ENCODE measurements at regions not wholly inside any gene's neighbourhood (a gene's known extent, or its start where the extent isn't known, plus 50 kb on each side); places are given as distances from the start of the nearest gene placed in this dataset.

- H3F3A ChIP-seq (ENCODE audit: insufficient read depth, low read length) = no peaks in the 10 kb centered on the region
- no peak for DNase-seq
- H3K36me3 ChIP-seq (replicated peaks; ENCODE audit: insufficient read depth, low read length) = no peaks in the 10 kb centered on the region
- TF ChIP-seq EZH2phosphoT487 (IDR thresholded peaks at IDR 0.05; ENCODE audit: low read length) = no peak
- TF ChIP-seq EZH2 (optimal IDR thresholded peaks at IDR 0.05; ENCODE audit: low read depth, low read length) = no peak
- TF ChIP-seq, protein P1, sequence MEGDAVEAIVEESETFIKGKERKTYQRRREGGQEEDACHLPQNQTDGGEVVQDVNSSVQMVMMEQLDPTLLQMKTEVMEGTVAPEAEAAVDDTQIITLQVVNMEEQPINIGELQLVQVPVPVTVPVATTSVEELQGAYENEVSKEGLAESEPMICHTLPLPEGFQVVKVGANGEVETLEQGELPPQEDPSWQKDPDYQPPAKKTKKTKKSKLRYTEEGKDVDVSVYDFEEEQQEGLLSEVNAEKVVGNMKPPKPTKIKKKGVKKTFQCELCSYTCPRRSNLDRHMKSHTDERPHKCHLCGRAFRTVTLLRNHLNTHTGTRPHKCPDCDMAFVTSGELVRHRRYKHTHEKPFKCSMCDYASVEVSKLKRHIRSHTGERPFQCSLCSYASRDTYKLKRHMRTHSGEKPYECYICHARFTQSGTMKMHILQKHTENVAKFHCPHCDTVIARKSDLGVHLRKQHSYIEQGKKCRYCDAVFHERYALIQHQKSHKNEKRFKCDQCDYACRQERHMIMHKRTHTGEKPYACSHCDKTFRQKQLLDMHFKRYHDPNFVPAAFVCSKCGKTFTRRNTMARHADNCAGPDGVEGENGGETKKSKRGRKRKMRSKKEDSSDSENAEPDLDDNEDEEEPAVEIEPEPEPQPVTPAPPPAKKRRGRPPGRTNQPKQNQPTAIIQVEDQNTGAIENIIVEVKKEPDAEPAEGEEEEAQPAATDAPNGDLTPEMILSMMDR (IDR thresholded peaks at IDR 0.05; ENCODE audit: low read length) = no peak
- no peak overlapping the region for H3K4me2 ChIP-seq (ENCODE audit: low read depth, low read length)
- no peaks in the 10 kb centered on the region for H3K79me2 ChIP-seq (ENCODE audit: low read length)
- H3K27me3 ChIP-seq (replicated peaks; ENCODE audit: insufficient read depth, low read length) = no peaks in the 10 kb centered on the region
- H3K9ac ChIP-seq (ENCODE audit: low read length) = no peak overlapping the region
- H3K9me2 ChIP-seq (replicated peaks; ENCODE audit: insufficient read depth, low read length) = no peaks in the 10 kb centered on the region
- H3K4me1 ChIP-seq (ENCODE audit: low read length) = no peaks in the 10 kb centered on the region
- no peaks in the 10 kb centered on the region for H3K9me3 ChIP-seq (replicated peaks; ENCODE audit: insufficient read depth, low read length)
- H3K27ac ChIP-seq (ENCODE audit: low read length) = no peak overlapping the region
- H2AFZ ChIP-seq (ENCODE audit: low read length) = no peak overlapping the region
- H4K20me1 ChIP-seq (ENCODE audit: insufficient read depth, low read length) = no peaks in the 10 kb centered on the region
- H3K4me3 ChIP-seq (ENCODE audit: low read length) = no peak overlapping the region
Observed at GRCh38 chr6:115610696-115611095, 450.0 kb downstream of the FRK start.

DNA sequence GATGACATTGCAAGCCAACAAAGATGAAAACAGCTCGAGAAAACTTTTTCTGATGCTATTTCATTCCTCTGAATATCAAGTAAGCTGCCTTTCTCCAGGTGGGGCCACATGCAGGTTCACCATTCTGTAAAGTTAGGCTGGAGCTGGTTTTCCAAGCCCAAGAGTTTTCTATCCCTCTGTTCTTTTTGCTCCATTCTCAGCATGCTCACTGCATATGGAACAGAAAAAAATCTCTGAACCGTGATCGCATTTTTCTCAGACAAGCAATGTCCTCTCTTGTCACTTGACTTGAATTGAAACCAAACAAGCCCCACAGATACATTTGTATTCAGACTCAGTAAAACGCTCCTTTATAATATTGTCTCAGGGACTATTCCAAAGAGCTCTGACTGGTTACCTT is 451.6 kb downstream of the FRK start:
- no peak overlapping the region for H3K4me3 ChIP-seq (ENCODE audit: low read length)
- TF ChIP-seq, protein P1 (IDR thresholded peaks at IDR 0.05; ENCODE audit: low read length) = no peak
- no peaks in the 10 kb centered on the region for H3K9me3 ChIP-seq (replicated peaks; ENCODE audit: insufficient read depth, low read length)
- no peaks in the 10 kb centered on the region for H3K4me1 ChIP-seq (ENCODE audit: low read length)
- H3F3A ChIP-seq (ENCODE audit: insufficient read depth, low read length) = no peaks in the 10 kb centered on the region
- no peaks in the 10 kb centered on the region for H3K36me3 ChIP-seq (replicated peaks; ENCODE audit: insufficient read depth, low read length)
- H2AFZ ChIP-seq (ENCODE audit: low read length) = no peak overlapping the region
- no peak overlapping the region for H3K4me2 ChIP-seq (ENCODE audit: low read depth, low read length)
- H3K9ac ChIP-seq (ENCODE audit: low read length) = no peak overlapping the region
- H3K27me3 ChIP-seq (replicated peaks; ENCODE audit: insufficient read depth, low read length) = no peaks in the 10 kb centered on the region
- no peaks in the 10 kb centered on the region for H3K79me2 ChIP-seq (ENCODE audit: low read length)
- no peaks in the 10 kb centered on the region for H4K20me1 ChIP-seq (ENCODE audit: insufficient read depth, low read length)
- no peak overlapping the region for H3K27ac ChIP-seq (ENCODE audit: low read length)
- DNase-seq = no peak
- H3K9me2 ChIP-seq (replicated peaks; ENCODE audit: insufficient read depth, low read length) = no peaks in the 10 kb centered on the region

DNA sequence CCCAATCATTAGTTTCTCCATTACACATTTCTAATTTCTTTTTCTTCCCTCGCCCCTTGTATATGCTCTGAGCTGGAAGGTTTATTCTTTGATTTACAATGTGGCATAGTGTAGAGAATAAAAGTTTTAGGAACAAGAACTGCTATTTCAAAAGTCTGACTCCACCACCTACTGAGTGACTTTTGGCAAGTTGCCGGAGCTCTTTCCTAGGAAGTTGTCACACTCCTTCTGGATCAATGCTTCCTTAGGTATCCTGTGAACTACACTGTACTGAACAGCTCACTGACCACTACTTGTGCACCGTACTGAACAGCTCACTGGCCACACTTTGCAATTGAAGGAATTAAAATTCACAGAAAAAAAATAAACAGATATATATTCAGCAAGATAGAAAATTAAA is 458.2 kb downstream of the FRK start:
- TF ChIP-seq, protein P1 (IDR thresholded peaks at IDR 0.05; ENCODE audit: low read length) = no peak
- TF ChIP-seq EZH2phosphoT487 (IDR thresholded peaks at IDR 0.05; ENCODE audit: low read length) = no peak
- no peak for TF ChIP-seq EZH2 (optimal IDR thresholded peaks at IDR 0.05; ENCODE audit: low read depth, low read length)
- Histone ChIP-seq H3K79me2 (ENCODE audit: low read length) (no peaks in the 10 kb centered on the region), H3K27me3 (replicated peaks; ENCODE audit: insufficient read depth, low read length) (no peaks in the 10 kb centered on the region), H3K36me3 (replicated peaks; ENCODE audit: insufficient read depth, low read length) (no peaks in the 10 kb centered on the region), H3F3A (ENCODE audit: insufficient read depth, low read length) (no peaks in the 10 kb centered on the region), H3K9me2 (replicated peaks; ENCODE audit: insufficient read depth, low read length) (no peaks in the 10 kb centered on the region), H3K4me1 (ENCODE audit: low read length) (no peaks in the 10 kb centered on the region), H3K27ac (ENCODE audit: low read length) (no peak overlapping the region), H3K9ac (ENCODE audit: low read length) (no peak overlapping the region), H2AFZ (ENCODE audit: low read length) (no peak overlapping the region), H4K20me1 (ENCODE audit: insufficient read depth, low read length) (no peaks in the 10 kb centered on the region), H3K4me2 (ENCODE audit: low read depth, low read length) (no peak overlapping the region), H3K4me3 (ENCODE audit: low read length) (no peak overlapping the region), H3K9me3 (replicated peaks; ENCODE audit: insufficient read depth, low read length) (no peaks in the 10 kb centered on the region)
- no peak for DNase-seq
